ENCODE measurements at regions not wholly inside any gene's neighbourhood (a gene's known extent, or its start where the extent isn't known, plus 50 kb on each side); places are given as distances from the start of the nearest gene placed in this dataset.

DNA sequence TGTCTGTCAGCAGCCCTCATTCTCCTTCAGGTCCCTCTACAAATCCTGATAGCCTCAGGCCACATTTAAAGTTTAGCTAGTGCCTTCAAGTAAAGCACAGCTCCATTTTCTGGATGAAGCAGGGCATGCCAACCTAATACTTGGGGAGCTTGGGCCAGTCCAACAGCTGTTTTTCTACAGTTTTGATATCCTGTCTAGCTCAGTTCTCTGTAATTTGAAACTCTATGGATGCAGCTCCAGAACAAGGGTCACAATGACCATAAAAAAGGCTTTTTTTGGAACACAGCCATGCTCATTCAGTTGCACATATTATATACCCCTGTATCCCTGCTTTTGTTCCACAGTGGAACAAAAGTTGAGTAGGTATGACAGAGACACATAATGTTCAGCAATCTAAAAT, 373.5 kb downstream of the SUCLG1 start:
- no peak for DNase-seq
- no peak for ATAC-seq (ENCODE audit: low FRiP score in 2 of 2)

DNA sequence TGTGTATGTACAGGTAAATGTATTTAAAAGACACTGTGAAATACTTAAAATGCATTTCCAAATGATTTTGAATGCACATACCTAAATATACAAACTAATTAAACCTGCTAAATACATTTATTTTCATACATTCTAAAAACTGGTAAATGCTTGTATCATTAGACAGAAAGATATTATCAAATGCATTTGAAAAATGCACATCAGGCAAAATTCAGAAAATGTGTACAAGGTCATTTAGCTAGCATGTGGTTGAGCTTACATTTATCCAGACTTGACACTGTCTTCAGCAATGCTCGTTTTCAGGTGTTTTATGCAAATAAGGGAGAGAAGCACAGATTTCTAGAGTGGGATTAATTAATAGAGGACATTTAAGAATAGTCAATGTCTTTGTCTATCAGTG, 374.2 kb downstream of the SUCLG1 start:
- no peak overlapping the region for H3K27ac ChIP-seq
- WGBS, 2 donors: 47 to 52% methylated on average over 1 of the region's 1 CpG
- DNase-seq: no peak
- TF ChIP-seq POLR2AphosphoS5 (IDR thresholded peaks at IDR 0.05) (no peak), EP300 (IDR thresholded peaks at IDR 0.05) (no peak), POLR2A (IDR thresholded peaks at IDR 0.05) (no peak)
- TF ChIP-seq, protein P1, sequence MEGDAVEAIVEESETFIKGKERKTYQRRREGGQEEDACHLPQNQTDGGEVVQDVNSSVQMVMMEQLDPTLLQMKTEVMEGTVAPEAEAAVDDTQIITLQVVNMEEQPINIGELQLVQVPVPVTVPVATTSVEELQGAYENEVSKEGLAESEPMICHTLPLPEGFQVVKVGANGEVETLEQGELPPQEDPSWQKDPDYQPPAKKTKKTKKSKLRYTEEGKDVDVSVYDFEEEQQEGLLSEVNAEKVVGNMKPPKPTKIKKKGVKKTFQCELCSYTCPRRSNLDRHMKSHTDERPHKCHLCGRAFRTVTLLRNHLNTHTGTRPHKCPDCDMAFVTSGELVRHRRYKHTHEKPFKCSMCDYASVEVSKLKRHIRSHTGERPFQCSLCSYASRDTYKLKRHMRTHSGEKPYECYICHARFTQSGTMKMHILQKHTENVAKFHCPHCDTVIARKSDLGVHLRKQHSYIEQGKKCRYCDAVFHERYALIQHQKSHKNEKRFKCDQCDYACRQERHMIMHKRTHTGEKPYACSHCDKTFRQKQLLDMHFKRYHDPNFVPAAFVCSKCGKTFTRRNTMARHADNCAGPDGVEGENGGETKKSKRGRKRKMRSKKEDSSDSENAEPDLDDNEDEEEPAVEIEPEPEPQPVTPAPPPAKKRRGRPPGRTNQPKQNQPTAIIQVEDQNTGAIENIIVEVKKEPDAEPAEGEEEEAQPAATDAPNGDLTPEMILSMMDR (IDR thresholded peaks at IDR 0.05): no peak
- no peaks in the 10 kb centered on the region for H3K27me3 ChIP-seq
- no peaks in the 10 kb centered on the region for H3K4me1 ChIP-seq
- H3K9me3 ChIP-seq: no peaks in the 10 kb centered on the region
- no peak overlapping the region for H3K4me3 ChIP-seq
- ATAC-seq (ENCODE audit: low FRiP score in 2 of 2): no peak
- no peaks in the 10 kb centered on the region for H3K36me3 ChIP-seq

More for the DNA sequence above, 373.5 kb downstream of the SUCLG1 start:
- H3K4me1 ChIP-seq: no peaks in the 10 kb centered on the region
- no peaks in the 10 kb centered on the region for H3K9me3 ChIP-seq
- TF ChIP-seq POLR2AphosphoS5 (IDR thresholded peaks at IDR 0.05): no peak
- TF ChIP-seq EP300 (IDR thresholded peaks at IDR 0.05): no peak
- no peak for TF ChIP-seq POLR2A (IDR thresholded peaks at IDR 0.05)
- TF ChIP-seq, protein P1 (IDR thresholded peaks at IDR 0.05): no peak
- no peak overlapping the region for H3K27ac ChIP-seq
- H3K27me3 ChIP-seq: no peaks in the 10 kb centered on the region
- H3K4me3 ChIP-seq: no peak overlapping the region
- H3K36me3 ChIP-seq: no peaks in the 10 kb centered on the region

DNA sequence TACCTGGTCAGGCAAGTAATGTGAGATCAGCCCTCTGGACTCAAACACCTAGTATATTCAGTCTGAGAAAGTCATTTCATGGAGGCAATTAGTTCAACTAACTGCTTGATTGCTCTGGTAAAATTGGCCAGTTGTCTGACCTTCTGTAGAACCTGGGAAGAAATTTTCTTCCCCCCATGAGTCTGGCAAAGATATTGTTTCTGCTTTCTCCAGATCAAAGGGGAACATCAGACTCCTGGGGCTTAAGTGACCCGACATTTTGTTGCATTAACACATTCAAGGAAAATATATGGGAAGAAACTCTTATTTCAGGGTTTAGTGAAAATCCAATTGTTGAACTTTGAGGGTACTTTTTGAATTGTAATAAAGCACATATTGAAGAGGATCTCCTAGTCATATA, 375.1 kb downstream of the SUCLG1 start:
- no peak for ATAC-seq (ENCODE audit: low FRiP score in 2 of 2)
- TF ChIP-seq, protein P1 (IDR thresholded peaks at IDR 0.05): no peak
- TF ChIP-seq POLR2AphosphoS5 (IDR thresholded peaks at IDR 0.05) (no peak), EP300 (IDR thresholded peaks at IDR 0.05) (no peak), POLR2A (IDR thresholded peaks at IDR 0.05) (no peak)
- H3K4me1 ChIP-seq: no peaks in the 10 kb centered on the region

DNA sequence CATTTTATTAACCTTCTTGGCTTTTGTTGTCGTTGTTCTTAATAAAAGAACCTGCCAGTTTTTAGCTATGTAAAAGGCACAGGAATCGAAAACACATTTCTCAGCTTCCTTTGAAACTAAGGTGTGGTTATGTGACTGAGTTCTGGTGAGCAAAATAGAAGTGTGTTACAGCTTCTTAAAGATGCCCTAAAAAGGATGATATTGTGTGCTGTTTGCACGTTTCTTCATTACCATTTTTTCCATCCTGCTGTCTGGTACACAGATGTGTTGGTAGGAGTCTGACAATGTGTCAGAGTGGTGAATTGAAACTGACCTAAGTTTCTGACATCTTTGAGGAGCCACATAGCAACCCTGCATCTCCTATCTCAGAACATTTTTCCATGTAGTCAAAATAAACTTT, 380.6 kb downstream of the SUCLG1 start:
- WGBS, 2 donors: 65 to 71% methylated on average over 3 of the region's 3 CpGs
- H3K4me1 ChIP-seq: no peaks in the 10 kb centered on the region
- no peaks in the 10 kb centered on the region for H3K36me3 ChIP-seq
- no peaks in the 10 kb centered on the region for H3K27me3 ChIP-seq
- H3K4me3 ChIP-seq: no peak overlapping the region
- H3K9me3 ChIP-seq: no peaks in the 10 kb centered on the region
- no peak for TF ChIP-seq EP300 (IDR thresholded peaks at IDR 0.05)
- TF ChIP-seq POLR2AphosphoS5 (IDR thresholded peaks at IDR 0.05): no peak
- TF ChIP-seq, protein P1 (IDR thresholded peaks at IDR 0.05): no peak
- TF ChIP-seq POLR2A (IDR thresholded peaks at IDR 0.05): no peak
- no peak overlapping the region for H3K27ac ChIP-seq
- DNase-seq (no peak), ATAC-seq (ENCODE audit: low FRiP score in 2 of 2) (no peak)

More for the DNA sequence above, 375.1 kb downstream of the SUCLG1 start:
- Histone ChIP-seq H3K36me3 (no peaks in the 10 kb centered on the region), H3K27ac (no peak overlapping the region), H3K27me3 (no peaks in the 10 kb centered on the region), H3K4me3 (no peak overlapping the region), H3K9me3 (no peaks in the 10 kb centered on the region)
- 74 to 75% methylated on average over 1 of the region's 1 CpG for WGBS, 2 donors
- DNase-seq: no peak

DNA sequence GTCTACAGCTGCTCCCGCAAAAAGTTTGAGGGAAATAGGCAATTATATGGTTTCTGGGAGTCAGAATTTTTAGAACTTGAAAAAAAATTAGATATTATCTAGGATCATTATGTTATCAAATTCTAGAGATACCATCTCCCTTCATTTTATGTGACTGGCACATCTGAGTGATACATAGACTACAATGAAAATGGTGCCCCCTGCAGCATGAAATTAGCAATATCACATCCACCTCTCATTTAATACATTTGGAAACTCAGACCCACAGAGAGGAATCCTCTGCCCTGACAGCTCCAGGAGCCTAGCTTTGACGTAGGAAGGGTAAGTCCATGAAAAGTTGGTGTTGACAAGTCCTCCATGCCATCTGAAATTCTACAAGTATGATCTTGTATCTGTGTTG, 381.6 kb downstream of the SUCLG1 start:
- WGBS, 2 donors: 61 to 69% methylated on average over 2 of the region's 2 CpGs
- ATAC-seq (ENCODE audit: low FRiP score in 2 of 2): no peak
- H3K4me1 ChIP-seq: no peaks in the 10 kb centered on the region

More for the DNA sequence above, 381.6 kb downstream of the SUCLG1 start:
- H3K4me3 ChIP-seq: no peak overlapping the region
- no peak overlapping the region for H3K27ac ChIP-seq
- H3K27me3 ChIP-seq: no peaks in the 10 kb centered on the region
- H3K9me3 ChIP-seq: no peaks in the 10 kb centered on the region
- no peaks in the 10 kb centered on the region for H3K36me3 ChIP-seq
- no peak for DNase-seq
- TF ChIP-seq, protein P1 (IDR thresholded peaks at IDR 0.05): peak in 1 of 6 experiments; percentile 12
- TF ChIP-seq POLR2AphosphoS5 (IDR thresholded peaks at IDR 0.05): no peak

Data from upper lobe of left lung (tissue), 6 donors.